Tibial nerve (tissue), 4 donors: ENCODE measurements at regions not wholly inside any gene's neighbourhood (a gene's known extent, or its start where the extent isn't known, plus 50 kb on each side); places are given as distances from the start of the nearest gene placed in this dataset.

ENCODE experiments used
- DNase-seq, 2 donors: peaks; one replicate each; pipeline ENCODE4 v3.0.0-alpha.2; 2019; ENCODE audit warnings: low spot score in 2 of 2
- H3K27ac ChIP-seq, 4 donors: fragments of 200-600 bp; sonication (generic) in 3 of 4; one replicate each; pipeline ENCODE4 v1.5.1; 2017 to 2019; ENCODE audit warnings: mild to moderate bottlenecking in 1 of 4
- H3K27me3 ChIP-seq, 2 donors: fragments of 200-600 bp; sonication (generic) in 1 of 2; one replicate each; pipeline versions ENCODE4 v1.5.1 to v1.6.0; 2017 to 2019
- H3K36me3 ChIP-seq, 3 donors: fragments of 200-600 bp; sonication (generic); one replicate each; pipeline ENCODE4 v1.5.1; 2018 to 2019
- H3K4me1 ChIP-seq, 4 donors: fragments of 200-600 bp; sonication (generic) in 3 of 4; one replicate each; pipeline ENCODE4 v1.5.1; 2017 to 2019
- H3K4me3 ChIP-seq, 4 donors: fragments of 200-600 bp; sonication (generic) in 3 of 4; one replicate each; pipeline ENCODE4 v1.5.1; 2017 to 2019; ENCODE audit warnings: mild to moderate bottlenecking in 1 of 4, moderate library complexity in 1 of 4
- H3K9me3 ChIP-seq, 4 donors: fragments of 200-600 bp; sonication (generic) in 3 of 4; one replicate each; pipeline ENCODE4 v1.5.1; 2017 to 2019
- CTCF ChIP-seq, 5 experiments: fragments of 200-600 bp in 3 of 5; fragments of 450-650 bp in 2 of 5; sonication (generic) in 3 of 5; IDR thresholded peaks; one replicate each; pipeline ENCODE4 v1.5.1; 2016 to 2019; ENCODE audit warnings: antibody characterized with exemption in 5 of 5, mild to moderate bottlenecking in 3 of 5, moderate library complexity in 2 of 5
- EP300 ChIP-seq, 2 donors: sonication (generic); formaldehyde crosslinking; IDR thresholded peaks; one replicate each; pipeline ENCODE4 v1.6.1; 2017; ENCODE audit warnings: antibody characterized with exemption in 2 of 2, mild to moderate bottlenecking in 1 of 2
- POLR2A ChIP-seq, 2 donors: fragments of 450-650 bp; IDR thresholded peaks; one replicate each; pipeline ENCODE4 v1.6.1; 2017; ENCODE audit warnings: antibody characterized with exemption in 2 of 2, mild to moderate bottlenecking in 2 of 2, moderate library complexity in 2 of 2
- WGBS, 2 donors: methylation state at CpG; one replicate each; pipeline ENCODE4 v1.1.5; 2018; 5-methylcytosine and 5-hydroxymethylcytosine counted together

GRCh38 chr2:8082840-8083239 is 599.0 kb upstream of the ID2 start:
- Histone ChIP-seq H3K27me3 (no peaks in the 10 kb centered on the region), H3K4me3 (no peak overlapping the region), H3K9me3 (no peaks in the 10 kb centered on the region), H3K27ac (no peak overlapping the region), H3K36me3 (no peaks in the 10 kb centered on the region), H3K4me1 (no peaks in the 10 kb centered on the region)
- TF ChIP-seq CTCF (IDR thresholded peaks at IDR 0.05) (no peak), POLR2A (IDR thresholded peaks at IDR 0.05) (no peak), EP300 (IDR thresholded peaks at IDR 0.05) (no peak)
- no peak for DNase-seq
- WGBS, 2 donors: 87 to 91% methylated on average over 4 of the region's 4 CpGs

GRCh38 chr2:8086357-8086756 is 595.5 kb upstream of the ID2 start:
- TF ChIP-seq CTCF (IDR thresholded peaks at IDR 0.05) (no peak), POLR2A (IDR thresholded peaks at IDR 0.05) (no peak), EP300 (IDR thresholded peaks at IDR 0.05) (no peak)
- no peaks in the 10 kb centered on the region for H3K27me3 ChIP-seq
- 84 to 89% methylated on average over 2 of the region's 2 CpGs for WGBS, 2 donors
- H3K27ac ChIP-seq: no peak overlapping the region
- no peak for DNase-seq
- no peaks in the 10 kb centered on the region for H3K9me3 ChIP-seq
- H3K4me1 ChIP-seq: no peaks in the 10 kb centered on the region
- no peak overlapping the region for H3K4me3 ChIP-seq
- no peaks in the 10 kb centered on the region for H3K36me3 ChIP-seq

- DNase-seq: no peak
- 69 to 83% methylated on average over 4 of the region's 4 CpGs for WGBS, 2 donors
- TF ChIP-seq CTCF (IDR thresholded peaks at IDR 0.05) (no peak), POLR2A (IDR thresholded peaks at IDR 0.05) (no peak), EP300 (IDR thresholded peaks at IDR 0.05) (no peak)
Measured at GRCh38 chr2:8086796-8087479, 594.9 kb upstream of the ID2 start.

GRCh38 chr2:8087480-8087840 is 594.4 kb upstream of the ID2 start:
- Histone ChIP-seq H3K27me3 (no peaks in the 10 kb centered on the region), H3K36me3 (no peaks in the 10 kb centered on the region), H3K27ac (no peak overlapping the region), H3K4me1 (no peaks in the 10 kb centered on the region), H3K9me3 (no peaks in the 10 kb centered on the region), H3K4me3 (no peak overlapping the region)
- 90 to 100% methylated on average over 3 of the region's 3 CpGs for WGBS, 2 donors
- DNase-seq: no peak
- no peak for TF ChIP-seq CTCF (IDR thresholded peaks at IDR 0.05)
- TF ChIP-seq EP300 (IDR thresholded peaks at IDR 0.05): no peak
- TF ChIP-seq POLR2A (IDR thresholded peaks at IDR 0.05): no peak

More at GRCh38 chr2:8086796-8087479, 594.9 kb upstream of the ID2 start:
- H3K36me3 ChIP-seq: no peaks in the 10 kb centered on the region
- H3K4me1 ChIP-seq: no peaks in the 10 kb centered on the region
- H3K9me3 ChIP-seq: no peaks in the 10 kb centered on the region
- no peak overlapping the region for H3K4me3 ChIP-seq
- no peaks in the 10 kb centered on the region for H3K27me3 ChIP-seq
- H3K27ac ChIP-seq: no peak overlapping the region

GRCh38 chr2:8088810-8089209 is 593.0 kb upstream of the ID2 start:
- TF ChIP-seq POLR2A (IDR thresholded peaks at IDR 0.05) (no peak), EP300 (IDR thresholded peaks at IDR 0.05) (no peak), CTCF (IDR thresholded peaks at IDR 0.05) (no peak)
- H3K4me3 ChIP-seq: no peak overlapping the region
- H3K27me3 ChIP-seq: no peaks in the 10 kb centered on the region
- WGBS, 2 donors: 89 to 94% methylated on average over 1 of the region's 1 CpG
- DNase-seq: no peak
- H3K9me3 ChIP-seq: no peaks in the 10 kb centered on the region
- H3K36me3 ChIP-seq: no peaks in the 10 kb centered on the region
- H3K27ac ChIP-seq: no peak overlapping the region
- H3K4me1 ChIP-seq: no peaks in the 10 kb centered on the region
